Type B pancreatic cell (in vitro differentiated cells): ENCODE measurements at regions not wholly inside any gene's neighbourhood (a gene's known extent, or its start where the extent isn't known, plus 50 kb on each side); places are given as distances from the start of the nearest gene placed in this dataset.
A peak's percentile ranks its signal among the peaks of the same experiment; 100 is the strongest.

ENCODE experiments used
- DNase-seq: peaks from one replicate; pipeline ENCODE4 v3.0.0; 2021; ENCODE audit warnings: mixed read lengths; ENCODE audit not compliant: unreplicated experiment; ENCODE audit errors: extremely low spot score
- H3K27ac Mint-ChIP-seq: 2 replicates; pipeline ENCODE4 v1.8.0; 2021; ENCODE audit warnings: mild to moderate bottlenecking, mixed read lengths
- H3K27me3 Mint-ChIP-seq: 2 replicates; pipeline ENCODE4 v1.8.0; 2021; ENCODE audit warnings: mixed read lengths
- H3K36me3 Mint-ChIP-seq: 2 replicates; pipeline ENCODE4 v1.8.0; 2021; ENCODE audit warnings: mixed read lengths
- H3K4me1 Mint-ChIP-seq: one replicate; pipeline ENCODE4 v1.8.0; 2021; ENCODE audit warnings: mixed read lengths; ENCODE audit not compliant: unreplicated experiment
- H3K4me3 Mint-ChIP-seq: 2 replicates; pipeline ENCODE4 v1.8.0; 2021; ENCODE audit warnings: mild to moderate bottlenecking, mixed read lengths
- H3K9me3 Mint-ChIP-seq: 2 replicates; pipeline ENCODE4 v1.8.0; 2021; ENCODE audit warnings: mixed read lengths
- CTCF ChIP-seq: fragments of 200-600 bp; sonication (generic); conservative IDR thresholded peaks from 2 replicates; pipeline ENCODE4 v1.5.0; 2021; ENCODE audit warnings: antibody characterized with exemption, mild to moderate bottlenecking

- peaks cover 26% of the 10 kb centered on the region for H3K4me1 Mint-ChIP-seq
- H3K9me3 Mint-ChIP-seq: no peaks in the 10 kb centered on the region
- H3K27ac Mint-ChIP-seq: no peak overlapping the region
- H3K27me3 Mint-ChIP-seq: peaks cover 12% of the 10 kb centered on the region
- TF ChIP-seq CTCF: no peak
- H3K4me3 Mint-ChIP-seq: no peak overlapping the region
- no peak for DNase-seq
- no peaks in the 10 kb centered on the region for H3K36me3 Mint-ChIP-seq
These were observed 365.1 kb upstream of the SFSWAP start for GRCh38 chr12:131345521-131346436.

GRCh38 chr12:131346555-131347344, 364.1 kb upstream of the SFSWAP start:
- no peaks in the 10 kb centered on the region for H3K9me3 Mint-ChIP-seq
- no peak for TF ChIP-seq CTCF
- H3K4me3 Mint-ChIP-seq: no peak overlapping the region
- H3K4me1 Mint-ChIP-seq: peaks cover 26% of the 10 kb centered on the region
- DNase-seq: no peak
- H3K36me3 Mint-ChIP-seq: no peaks in the 10 kb centered on the region
- peaks cover 12% of the 10 kb centered on the region for H3K27me3 Mint-ChIP-seq
- H3K27ac Mint-ChIP-seq: no peak overlapping the region

- no peaks in the 10 kb centered on the region for H3K36me3 Mint-ChIP-seq
- no peak overlapping the region for H3K27ac Mint-ChIP-seq
These were observed 363.6 kb upstream of the SFSWAP start for GRCh38 chr12:131347345-131347714.

GRCh38 chr12:131347732-131348131, 363.2 kb upstream of the SFSWAP start:
- no peak for TF ChIP-seq CTCF
- no peaks in the 10 kb centered on the region for H3K9me3 Mint-ChIP-seq
- no peak for DNase-seq
- H3K4me1 Mint-ChIP-seq: peaks cover 26% of the 10 kb centered on the region
- H3K4me3 Mint-ChIP-seq: no peak overlapping the region
- peaks cover 12% of the 10 kb centered on the region for H3K27me3 Mint-ChIP-seq
- H3K36me3 Mint-ChIP-seq: no peaks in the 10 kb centered on the region
- H3K27ac Mint-ChIP-seq: no peak overlapping the region

More at GRCh38 chr12:131347345-131347714, 363.6 kb upstream of the SFSWAP start:
- H3K4me1 Mint-ChIP-seq: peaks cover 26% of the 10 kb centered on the region
- no peak for TF ChIP-seq CTCF
- peaks cover 12% of the 10 kb centered on the region for H3K27me3 Mint-ChIP-seq
- no peak for DNase-seq
- H3K4me3 Mint-ChIP-seq: no peak overlapping the region
- no peaks in the 10 kb centered on the region for H3K9me3 Mint-ChIP-seq

GRCh38 chr12:131348231-131348630, 362.7 kb upstream of the SFSWAP start:
- Mint-ChIP-seq H3K4me3 (peak overlapping the region; percentile 2), H3K9me3 (no peaks in the 10 kb centered on the region), H3K27ac (peak overlapping the region; percentile 24), H3K36me3 (no peaks in the 10 kb centered on the region), H3K27me3 (peaks cover 15% of the 10 kb centered on the region), H3K4me1 (peaks cover 26% of the 10 kb centered on the region)
- no peak for TF ChIP-seq CTCF
- no peak for DNase-seq
